HCEC 1CT (cell line): ENCODE measurements at regions not wholly inside any gene's neighbourhood (a gene's known extent, or its start where the extent isn't known, plus 50 kb on each side); places are given as distances from the start of the nearest gene placed in this dataset.
"Not testable (repeated sequence)": the region's sequence is repeated elsewhere in the genome, so short reads cannot be mapped to it uniquely, and the experiment has no call there.

Experiments used
- DNase-seq: peaks from one replicate; pipeline ENCODE4 v3.0.0-alpha.2; 2017

GRCh38 chr3:89533275-89533674, 425.9 kb downstream of the EPHA3 start:
- DNase-seq: no peak

- not testable (repeated sequence) for DNase-seq
Measured at GRCh38 chr3:89554587-89554986, 447.2 kb downstream of the EPHA3 start.

DNA sequence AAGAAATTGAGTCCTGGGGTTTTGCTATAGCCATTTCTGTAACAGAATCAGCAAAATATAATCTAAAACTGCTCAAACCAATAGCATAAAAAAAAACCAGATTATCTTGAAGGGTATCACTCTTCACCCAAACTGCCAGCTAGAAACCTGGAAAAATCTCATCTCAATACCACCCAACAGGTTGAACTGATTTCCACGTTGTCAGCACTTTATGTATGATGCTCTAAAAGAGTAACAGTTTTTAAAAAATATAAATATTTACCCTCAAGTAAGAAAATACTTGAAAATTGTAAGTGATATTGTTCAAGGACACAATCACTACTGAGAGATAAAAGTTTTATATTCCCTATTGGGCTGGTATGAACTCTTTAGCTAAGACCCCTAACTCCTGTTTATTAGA, 451.3 kb downstream of the EPHA3 start:
- DNase-seq: no peak

DNA sequence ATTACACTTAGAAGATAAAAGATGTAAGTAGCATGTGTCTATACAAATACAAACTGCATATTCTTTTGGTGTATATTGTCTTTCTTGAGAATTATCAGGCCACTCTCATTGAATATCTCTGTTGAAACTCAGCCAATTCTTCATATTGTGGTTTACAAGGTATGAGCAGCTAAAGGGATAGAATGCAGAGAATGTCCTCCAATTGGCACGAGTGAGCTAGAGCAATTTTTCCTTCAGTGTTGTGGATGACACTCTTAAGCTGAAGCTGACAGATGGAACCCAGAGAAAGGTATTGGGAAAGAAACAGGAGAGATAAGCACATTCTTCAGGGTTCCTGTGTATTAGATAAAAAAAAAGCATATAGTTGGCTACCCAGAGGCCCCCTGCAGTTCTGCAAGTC, 453.1 kb downstream of the EPHA3 start:
- peak; percentile 15 for DNase-seq

DNA sequence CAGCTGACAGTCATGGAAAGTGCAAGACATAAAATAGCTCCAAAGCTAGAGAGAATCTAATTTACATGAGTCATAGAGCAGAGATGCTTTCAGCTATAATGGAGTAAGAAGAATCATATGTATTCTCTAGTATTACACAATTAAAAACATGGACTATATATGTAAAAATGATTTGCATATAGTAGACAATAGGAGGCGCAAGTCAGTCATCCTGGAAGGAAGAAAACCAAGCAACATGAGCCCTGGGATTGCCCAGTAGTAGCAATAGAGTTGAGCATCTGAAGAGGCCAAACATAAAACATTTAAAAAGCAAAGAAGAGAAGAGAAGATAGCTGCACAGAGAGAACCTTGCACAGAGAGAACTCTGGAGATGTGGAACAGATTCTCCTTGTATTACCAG, 455.0 kb downstream of the EPHA3 start:
- peak; percentile 36 for DNase-seq

DNA sequence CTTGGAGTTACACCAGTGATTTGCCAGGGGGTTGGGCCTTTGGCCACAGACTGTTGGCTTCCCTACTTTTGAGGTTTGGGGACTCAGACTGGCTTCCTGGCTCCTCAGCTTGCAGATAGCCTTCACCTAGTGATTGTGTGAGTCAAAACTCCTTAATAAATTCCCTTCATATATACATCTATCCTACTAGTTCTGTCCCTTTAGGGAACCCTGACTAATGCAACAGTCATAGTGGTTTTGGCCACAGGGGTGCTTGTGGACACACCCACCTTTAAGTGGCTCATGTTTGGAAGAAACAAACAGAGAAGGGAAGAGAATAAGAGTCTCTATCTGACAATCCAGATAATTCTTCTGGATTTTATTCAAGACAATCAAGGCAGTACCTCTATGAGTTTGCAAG, 457.7 kb downstream of the EPHA3 start:
- DNase-seq: peak; percentile 75

DNA sequence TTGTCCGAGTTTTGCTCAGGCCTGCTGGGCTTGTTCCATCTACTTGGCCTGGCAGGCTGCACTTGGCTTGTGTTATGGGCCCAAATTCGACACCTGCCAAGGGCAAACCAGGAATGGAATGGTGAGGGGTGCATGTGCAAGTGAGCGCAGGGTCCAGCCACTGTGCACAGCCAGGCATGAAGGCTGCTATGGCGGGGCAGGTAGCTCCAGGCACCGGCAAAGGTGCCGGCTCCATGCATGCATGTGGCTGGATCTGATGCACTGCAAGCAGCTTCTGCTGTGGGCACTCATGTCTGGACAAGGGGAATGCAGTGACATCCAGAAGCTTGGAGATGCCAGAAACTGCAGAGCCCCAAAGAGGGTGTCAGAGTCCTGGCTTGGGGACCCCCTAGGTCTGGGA, 463.0 kb downstream of the EPHA3 start:
- DNase-seq: no peak

DNA sequence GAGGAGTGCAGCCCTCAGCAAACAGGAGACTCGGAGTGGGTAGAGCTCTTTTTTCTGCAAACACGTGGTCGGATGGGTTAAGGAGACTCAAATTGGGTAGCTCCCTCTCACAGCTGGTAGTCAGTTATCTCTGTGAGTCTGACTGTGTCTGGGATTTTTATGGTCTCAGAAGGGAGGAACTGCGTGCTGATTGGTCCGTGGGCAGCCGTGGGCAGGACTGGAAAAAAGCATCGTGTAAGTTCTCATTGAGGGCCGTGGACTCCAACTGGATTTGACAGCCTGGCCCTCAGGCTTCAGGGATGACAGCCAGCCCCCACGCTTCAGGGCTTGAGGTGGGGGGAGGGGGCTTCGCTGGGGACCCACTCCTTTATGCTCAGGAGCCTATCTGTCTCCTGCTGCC, 463.9 kb downstream of the EPHA3 start:
- no peak for DNase-seq

- DNase-seq: no peak
Measured at GRCh38 chr3:89571707-89572106, 464.3 kb downstream of the EPHA3 start.

- DNase-seq: peak; percentile 64
Measured at GRCh38 chr3:89572261-89572660, 464.8 kb downstream of the EPHA3 start.

DNA sequence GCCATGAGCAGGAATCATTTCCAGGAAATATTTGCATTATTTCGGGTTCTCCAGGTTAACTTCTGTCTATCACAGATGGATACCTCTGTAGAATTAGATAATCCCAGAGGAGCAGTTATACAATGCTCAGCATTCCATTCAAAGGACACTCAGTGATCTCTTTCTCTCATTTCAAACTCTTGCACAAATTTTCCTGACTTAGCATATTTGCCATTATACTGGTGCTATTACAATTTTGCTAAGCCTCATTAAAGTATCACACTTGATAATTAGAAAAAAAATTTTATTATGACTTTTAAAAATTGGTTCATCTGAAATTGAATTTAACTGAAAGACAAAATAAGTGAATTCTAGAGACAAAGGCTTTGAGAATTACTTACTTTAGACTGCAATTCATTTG, 469.0 kb downstream of the EPHA3 start:
- DNase-seq: no peak

- no peak for DNase-seq
Measured at GRCh38 chr3:89577637-89578530, 470.5 kb downstream of the EPHA3 start.

- no peak for DNase-seq
Measured at GRCh38 chr3:89580859-89581258, 473.4 kb downstream of the EPHA3 start.

DNA sequence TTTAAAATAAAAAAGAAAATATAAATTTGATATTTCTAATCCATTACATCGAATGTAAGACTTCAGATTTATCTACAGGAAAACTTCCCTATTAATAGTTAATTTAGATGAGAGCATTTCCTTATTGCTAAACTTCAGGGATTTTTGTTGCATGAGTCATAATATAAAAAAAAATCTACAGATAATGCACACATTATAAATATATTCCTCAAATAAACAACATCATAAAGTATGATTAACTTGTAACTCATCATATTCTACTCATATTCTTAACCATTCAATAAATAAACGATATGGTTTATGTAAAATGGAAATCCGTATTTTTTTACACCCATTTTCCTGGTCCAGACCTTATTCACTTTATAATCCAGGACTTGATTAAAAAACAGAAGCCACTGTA, 477.0 kb downstream of the EPHA3 start:
- peak; percentile 72 for DNase-seq

- DNase-seq: no peak
Measured at GRCh38 chr3:89586256-89586655, 478.8 kb downstream of the EPHA3 start.

DNA sequence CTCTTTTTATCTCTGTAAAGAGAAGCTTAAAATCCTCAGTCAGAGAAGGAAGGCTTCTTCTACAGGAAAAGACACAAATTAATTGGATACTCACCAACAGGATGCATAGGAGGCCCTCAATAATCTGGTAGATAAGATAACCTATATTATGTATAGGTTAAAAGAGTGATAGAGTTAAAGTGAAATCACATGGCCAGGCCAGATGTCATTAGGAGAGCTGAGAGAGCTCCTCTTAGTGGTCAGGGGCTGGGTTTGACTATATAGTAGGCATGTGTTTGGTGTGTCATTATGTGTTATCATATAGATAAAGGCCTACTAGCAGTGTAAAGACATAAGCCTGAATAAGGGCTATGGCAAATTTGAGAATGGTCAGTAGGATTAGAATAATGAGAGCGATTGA, 479.3 kb downstream of the EPHA3 start:
- no peak for DNase-seq

DNA sequence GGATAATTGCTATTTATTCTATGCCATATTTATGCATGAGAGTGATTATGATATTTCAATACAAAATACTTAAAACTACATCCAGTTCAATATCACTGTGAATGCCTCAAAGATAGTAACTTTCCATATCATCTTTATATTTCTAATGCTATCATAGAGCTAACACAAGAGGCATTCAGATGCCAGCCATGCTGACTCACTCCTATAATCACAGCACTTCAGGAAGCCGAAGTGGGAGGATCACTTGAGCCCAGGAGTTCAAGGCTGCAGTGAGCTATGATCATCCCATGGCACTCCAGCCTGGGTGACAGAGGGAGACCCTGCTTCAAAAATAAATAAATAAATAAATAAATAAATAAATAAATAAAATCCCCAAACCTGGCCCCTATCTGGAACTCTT, 498.7 kb downstream of the EPHA3 start:
- peak; percentile 17 for DNase-seq

GRCh38 chr3:89612027-89612426, 504.6 kb downstream of the EPHA3 start:
- no peak for DNase-seq

DNA sequence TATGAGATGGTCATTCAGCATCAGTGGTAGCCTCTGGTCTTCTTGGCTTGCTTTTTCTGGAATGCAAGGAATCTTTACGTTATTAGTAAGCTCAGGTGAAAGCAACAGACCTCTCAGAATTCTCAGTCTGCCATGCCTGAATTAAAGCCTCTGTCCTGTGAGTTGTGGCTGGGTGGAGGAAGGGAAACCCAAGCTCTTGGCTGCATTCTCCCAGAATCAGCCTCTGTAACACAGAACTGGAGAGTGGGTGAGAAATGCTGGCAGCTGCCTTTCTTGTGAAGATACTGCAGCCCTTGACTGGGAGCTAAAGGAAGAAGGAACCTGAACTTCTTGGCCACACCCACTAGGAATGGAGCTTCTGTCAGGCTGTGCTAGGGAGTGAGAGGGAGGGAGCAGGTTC, 505.8 kb downstream of the EPHA3 start:
- DNase-seq: no peak

- DNase-seq: no peak
Measured at GRCh38 chr3:89617706-89618105, 510.3 kb downstream of the EPHA3 start.

GRCh38 chr3:89619263-89619662, 511.8 kb downstream of the EPHA3 start:
- no peak for DNase-seq

GRCh38 chr3:89622063-89622700, 514.8 kb downstream of the EPHA3 start:
- no peak for DNase-seq

- DNase-seq: no peak
Measured at GRCh38 chr3:89624494-89624893, 517.1 kb downstream of the EPHA3 start.

DNA sequence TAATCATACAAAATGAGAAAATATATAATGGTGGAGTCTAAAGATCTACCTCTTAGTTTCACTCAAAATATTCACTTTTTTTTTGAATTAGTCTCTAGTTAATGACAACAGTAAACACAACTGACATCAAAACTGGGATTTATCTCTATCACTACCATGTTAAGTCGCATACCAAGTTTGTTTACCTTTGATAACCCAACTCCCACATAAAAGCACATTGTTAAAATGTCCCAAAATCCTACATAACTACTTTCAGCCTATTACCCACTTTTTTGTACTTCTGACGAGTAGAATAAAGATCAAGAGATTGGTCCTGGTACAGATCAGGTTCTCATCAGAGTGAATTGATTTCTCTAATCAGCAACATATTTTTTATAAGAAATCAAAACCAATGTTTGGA, 518.5 kb downstream of the EPHA3 start:
- DNase-seq: no peak
